HEK293 (cell line): ENCODE measurements at regions not wholly inside any gene's neighbourhood (a gene's known extent, or its start where the extent isn't known, plus 50 kb on each side); places are given as distances from the start of the nearest gene placed in this dataset.

Experiments used
- BCL11A ChIP-seq: fragments of 450-650 bp; formaldehyde crosslinking; IDR thresholded peaks from 2 replicates; pipeline ENCODE4 v1.5.1; 2016; ENCODE audit warnings: low read depth, missing biosample characterization, missing genetic modification characterization
- YY1 ChIP-seq: fragments of 450-650 bp; formaldehyde crosslinking; IDR thresholded peaks from 2 replicates; pipeline ENCODE4 v1.5.1; 2018; ENCODE audit warnings: missing biosample characterization, missing genetic modification characterization
- ZBTB7A ChIP-seq: fragments of 450-650 bp; formaldehyde crosslinking; IDR thresholded peaks from 2 replicates; pipeline ENCODE4 v1.5.1; 2016; ENCODE audit warnings: low read depth, missing biosample characterization, missing genetic modification characterization
- ZNF140 ChIP-seq: fragments of 450-650 bp; formaldehyde crosslinking; IDR thresholded peaks from 2 replicates; pipeline ENCODE4 v1.5.1; 2016; ENCODE audit warnings: missing biosample characterization, missing genetic modification characterization
- ZNF184 ChIP-seq: fragments of 450-650 bp; IDR thresholded peaks from 2 replicates; pipeline ENCODE4 v1.5.1; 2018; ENCODE audit warnings: missing biosample characterization, mild to moderate bottlenecking, missing genetic modification characterization
- ZNF354C ChIP-seq: fragments of 450-650 bp; formaldehyde crosslinking; IDR thresholded peaks from 2 replicates; pipeline ENCODE4 v1.5.1; 2016; ENCODE audit warnings: missing biosample characterization, missing genetic modification characterization, low read depth, borderline replicate concordance
- TF ChIP-seq, protein P1 (sequence below): fragments of 450-650 bp; formaldehyde crosslinking; IDR thresholded peaks from 2 replicates; pipeline ENCODE4 v1.5.1; 2016; ENCODE audit warnings: missing biosample characterization, missing genetic modification characterization
- TF ChIP-seq, protein P2 (sequence below): fragments of 450-650 bp; formaldehyde crosslinking; IDR thresholded peaks from 2 replicates; pipeline ENCODE4 v1.5.0; 2017; ENCODE audit warnings: missing biosample characterization, missing genetic modification characterization, borderline replicate concordance
- TF ChIP-seq, protein P3 (sequence below): fragments of 450-650 bp; formaldehyde crosslinking; IDR thresholded peaks from 2 replicates; pipeline ENCODE4 v1.5.1; 2016; ENCODE audit warnings: missing biosample characterization, missing genetic modification characterization

DNA sequence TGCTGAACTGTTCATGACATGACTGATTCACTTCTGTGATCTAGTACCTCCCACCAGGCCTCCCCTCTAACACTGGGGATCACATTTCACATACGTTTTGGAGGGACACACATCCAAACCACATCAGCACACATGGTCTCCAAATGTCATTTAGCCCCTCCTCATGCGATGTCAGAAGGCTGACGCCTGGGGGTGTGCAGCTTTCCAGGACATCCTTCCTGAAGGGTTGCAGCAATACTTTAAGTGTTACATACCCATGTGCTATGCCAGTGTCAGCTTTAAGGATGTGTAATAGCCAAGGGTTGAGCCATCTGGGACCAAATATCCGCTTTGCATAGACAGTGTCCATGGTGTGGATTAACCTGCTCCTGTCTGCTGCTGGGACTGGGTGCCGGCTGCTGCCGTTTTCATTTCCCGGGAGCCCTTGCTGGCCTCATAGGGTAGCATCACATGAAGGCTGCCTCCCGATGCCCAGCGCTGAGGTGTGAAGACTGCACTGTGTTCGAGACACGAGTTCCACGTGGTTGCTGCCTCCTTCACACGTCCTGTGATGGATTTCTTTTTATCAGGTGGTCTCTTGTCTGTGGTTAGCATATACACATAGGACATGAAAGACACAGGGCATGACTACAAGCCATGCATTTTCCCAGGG, 219.0 kb downstream of the THBS2 start:
- TF ChIP-seq, protein P1, sequence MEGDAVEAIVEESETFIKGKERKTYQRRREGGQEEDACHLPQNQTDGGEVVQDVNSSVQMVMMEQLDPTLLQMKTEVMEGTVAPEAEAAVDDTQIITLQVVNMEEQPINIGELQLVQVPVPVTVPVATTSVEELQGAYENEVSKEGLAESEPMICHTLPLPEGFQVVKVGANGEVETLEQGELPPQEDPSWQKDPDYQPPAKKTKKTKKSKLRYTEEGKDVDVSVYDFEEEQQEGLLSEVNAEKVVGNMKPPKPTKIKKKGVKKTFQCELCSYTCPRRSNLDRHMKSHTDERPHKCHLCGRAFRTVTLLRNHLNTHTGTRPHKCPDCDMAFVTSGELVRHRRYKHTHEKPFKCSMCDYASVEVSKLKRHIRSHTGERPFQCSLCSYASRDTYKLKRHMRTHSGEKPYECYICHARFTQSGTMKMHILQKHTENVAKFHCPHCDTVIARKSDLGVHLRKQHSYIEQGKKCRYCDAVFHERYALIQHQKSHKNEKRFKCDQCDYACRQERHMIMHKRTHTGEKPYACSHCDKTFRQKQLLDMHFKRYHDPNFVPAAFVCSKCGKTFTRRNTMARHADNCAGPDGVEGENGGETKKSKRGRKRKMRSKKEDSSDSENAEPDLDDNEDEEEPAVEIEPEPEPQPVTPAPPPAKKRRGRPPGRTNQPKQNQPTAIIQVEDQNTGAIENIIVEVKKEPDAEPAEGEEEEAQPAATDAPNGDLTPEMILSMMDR, result no peak
- TF ChIP-seq ZNF140 (tag by site-specific recombination) (no peak), ZNF354C (no peak), BCL11A (tag by site-specific recombination) (no peak), YY1 (no peak), ZNF184 (no peak), ZBTB7A (tag by site-specific recombination) (no peak)
- TF ChIP-seq, protein P2, sequence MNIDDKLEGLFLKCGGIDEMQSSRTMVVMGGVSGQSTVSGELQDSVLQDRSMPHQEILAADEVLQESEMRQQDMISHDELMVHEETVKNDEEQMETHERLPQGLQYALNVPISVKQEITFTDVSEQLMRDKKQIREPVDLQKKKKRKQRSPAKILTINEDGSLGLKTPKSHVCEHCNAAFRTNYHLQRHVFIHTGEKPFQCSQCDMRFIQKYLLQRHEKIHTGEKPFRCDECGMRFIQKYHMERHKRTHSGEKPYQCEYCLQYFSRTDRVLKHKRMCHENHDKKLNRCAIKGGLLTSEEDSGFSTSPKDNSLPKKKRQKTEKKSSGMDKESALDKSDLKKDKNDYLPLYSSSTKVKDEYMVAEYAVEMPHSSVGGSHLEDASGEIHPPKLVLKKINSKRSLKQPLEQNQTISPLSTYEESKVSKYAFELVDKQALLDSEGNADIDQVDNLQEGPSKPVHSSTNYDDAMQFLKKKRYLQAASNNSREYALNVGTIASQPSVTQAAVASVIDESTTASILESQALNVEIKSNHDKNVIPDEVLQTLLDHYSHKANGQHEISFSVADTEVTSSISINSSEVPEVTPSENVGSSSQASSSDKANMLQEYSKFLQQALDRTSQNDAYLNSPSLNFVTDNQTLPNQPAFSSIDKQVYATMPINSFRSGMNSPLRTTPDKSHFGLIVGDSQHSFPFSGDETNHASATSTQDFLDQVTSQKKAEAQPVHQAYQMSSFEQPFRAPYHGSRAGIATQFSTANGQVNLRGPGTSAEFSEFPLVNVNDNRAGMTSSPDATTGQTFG, result no peak
- TF ChIP-seq, protein P3, sequence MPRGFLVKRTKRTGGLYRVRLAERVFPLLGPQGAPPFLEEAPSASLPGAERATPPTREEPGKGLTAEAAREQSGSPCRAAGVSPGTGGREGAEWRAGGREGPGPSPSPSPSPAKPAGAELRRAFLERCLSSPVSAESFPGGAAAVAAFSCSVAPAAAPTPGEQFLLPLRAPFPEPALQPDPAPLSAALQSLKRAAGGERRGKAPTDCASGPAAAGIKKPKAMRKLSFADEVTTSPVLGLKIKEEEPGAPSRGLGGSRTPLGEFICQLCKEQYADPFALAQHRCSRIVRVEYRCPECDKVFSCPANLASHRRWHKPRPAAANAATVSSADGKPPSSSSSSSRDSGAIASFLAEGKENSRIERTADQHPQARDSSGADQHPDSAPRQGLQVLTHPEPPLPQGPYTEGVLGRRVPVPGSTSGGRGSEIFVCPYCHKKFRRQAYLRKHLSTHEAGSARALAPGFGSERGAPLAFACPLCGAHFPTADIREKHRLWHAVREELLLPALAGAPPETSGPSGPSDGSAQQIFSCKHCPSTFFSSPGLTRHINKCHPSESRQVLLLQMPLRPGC (tag by site-specific recombination), result no peak
